HS-27A (cell line): ENCODE measurements at regions not wholly inside any gene's neighbourhood (a gene's known extent, or its start where the extent isn't known, plus 50 kb on each side); places are given as distances from the start of the nearest gene placed in this dataset.

Experiments
- DNase-seq: peaks from one replicate; pipeline ENCODE4 v3.0.0-alpha.2; 2012; ENCODE audit warnings: low read depth, missing footprints

DNA sequence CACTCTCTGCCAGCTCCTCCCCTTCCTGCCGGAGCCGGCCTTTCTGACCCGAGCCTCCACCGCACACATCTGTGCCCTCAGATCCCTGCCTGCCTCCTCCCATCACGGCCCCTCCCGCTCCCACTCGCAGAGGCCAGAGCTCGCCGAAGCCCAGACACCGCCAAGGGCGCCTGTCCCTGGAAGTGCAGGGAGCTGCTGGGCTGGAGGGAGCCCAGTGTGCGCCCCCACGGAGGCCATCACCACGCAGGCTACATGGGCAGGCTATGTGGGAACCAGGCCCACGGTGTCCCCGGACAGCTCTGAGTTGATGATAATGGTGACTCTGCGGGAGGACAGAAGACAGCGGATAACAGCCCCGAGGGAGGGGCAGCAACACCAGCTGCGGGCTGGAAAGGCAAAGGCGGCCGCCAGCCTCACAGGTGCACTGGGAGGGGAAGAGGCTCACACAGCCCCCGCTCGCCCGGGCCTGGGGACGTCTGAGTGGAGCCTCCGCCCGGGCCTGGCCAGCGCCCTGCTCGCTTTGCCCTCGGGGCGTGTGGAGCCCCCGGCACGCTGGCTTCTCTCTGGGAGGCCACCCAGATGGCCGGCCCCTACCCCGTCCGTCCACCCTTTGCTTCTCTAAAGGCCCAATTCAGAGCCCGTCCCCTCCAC lies 154.9 kb downstream of the DLL1 start:
- no peak for DNase-seq

- no peak for DNase-seq
These were observed 155.4 kb downstream of the DLL1 start for GRCh38 chr6:170135461-170135820.

DNA sequence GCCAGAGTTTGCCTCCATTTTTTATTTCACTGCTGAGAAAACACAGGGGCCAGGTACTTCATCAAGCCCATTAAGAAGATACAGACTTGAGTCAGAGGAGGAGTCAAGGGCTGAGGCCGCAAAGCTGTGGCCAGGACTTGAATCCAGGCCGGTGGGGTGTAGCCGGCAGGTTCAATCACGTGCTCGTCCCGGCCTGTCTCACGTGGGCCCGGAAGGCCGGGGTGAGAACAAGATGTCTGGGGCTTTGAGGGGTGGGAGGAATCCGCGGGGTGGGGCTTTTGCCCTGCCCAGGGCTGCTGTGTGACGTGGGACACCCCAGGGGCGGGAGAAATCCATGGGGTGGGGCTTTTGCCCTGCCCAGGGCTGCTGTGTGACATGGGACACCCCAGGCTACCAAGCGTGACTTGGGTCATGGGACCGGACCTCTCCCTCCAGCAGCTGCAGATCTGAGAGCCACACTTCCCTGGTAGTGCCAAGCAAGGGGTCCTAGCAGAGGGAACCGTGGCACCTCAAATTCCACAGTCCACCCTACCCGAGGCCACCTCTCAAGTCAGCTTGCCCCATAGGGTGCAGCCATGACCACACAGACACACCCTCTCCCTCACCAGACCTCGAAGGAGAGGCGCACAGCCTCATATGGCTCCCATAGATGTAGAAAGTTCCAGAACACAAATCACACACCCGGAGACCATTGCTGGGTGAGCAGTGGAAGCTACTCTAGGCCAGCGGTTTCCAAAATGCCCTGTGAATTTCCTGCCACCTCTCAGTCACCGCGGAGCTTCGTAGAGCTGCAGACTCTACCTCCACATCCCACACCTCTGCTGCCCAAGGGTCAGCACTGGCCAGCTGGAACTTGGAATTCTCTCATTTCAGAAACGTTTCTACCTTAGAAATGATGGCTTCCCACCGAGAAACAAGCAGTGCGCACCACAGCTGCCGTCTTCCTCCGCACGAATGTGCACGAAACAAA lies 156.1 kb downstream of the DLL1 start:
- no peak for DNase-seq

GRCh38 chr6:170134031-170134470 lies 156.8 kb downstream of the DLL1 start:
- DNase-seq = no peak

DNA sequence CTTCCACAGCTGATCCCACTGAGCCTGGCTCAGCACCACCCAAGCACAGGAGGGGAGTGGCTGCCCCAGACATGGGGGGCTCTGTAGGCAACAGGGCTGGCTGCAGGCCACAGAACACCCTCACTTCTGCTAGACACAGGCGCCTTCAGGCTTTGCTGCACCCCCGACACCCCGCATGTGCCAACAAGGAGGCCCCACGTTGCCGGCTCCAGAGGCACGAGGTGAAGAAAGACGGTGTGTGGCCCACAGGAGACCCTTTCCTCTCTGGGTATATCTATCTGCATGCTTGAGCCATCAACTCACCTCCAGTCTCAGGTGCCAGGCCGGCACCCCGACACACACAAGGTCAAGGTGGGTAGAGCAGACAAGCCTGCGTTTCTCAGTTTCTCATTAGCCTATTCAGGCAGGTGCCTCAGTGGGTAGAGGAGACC lies 158.3 kb downstream of the DLL1 start:
- no peak for DNase-seq

- DNase-seq = no peak
These were observed 158.8 kb downstream of the DLL1 start for GRCh38 chr6:170132011-170132521.

- no peak for DNase-seq
These were observed 159.5 kb downstream of the DLL1 start for GRCh38 chr6:170131351-170131750.

DNA sequence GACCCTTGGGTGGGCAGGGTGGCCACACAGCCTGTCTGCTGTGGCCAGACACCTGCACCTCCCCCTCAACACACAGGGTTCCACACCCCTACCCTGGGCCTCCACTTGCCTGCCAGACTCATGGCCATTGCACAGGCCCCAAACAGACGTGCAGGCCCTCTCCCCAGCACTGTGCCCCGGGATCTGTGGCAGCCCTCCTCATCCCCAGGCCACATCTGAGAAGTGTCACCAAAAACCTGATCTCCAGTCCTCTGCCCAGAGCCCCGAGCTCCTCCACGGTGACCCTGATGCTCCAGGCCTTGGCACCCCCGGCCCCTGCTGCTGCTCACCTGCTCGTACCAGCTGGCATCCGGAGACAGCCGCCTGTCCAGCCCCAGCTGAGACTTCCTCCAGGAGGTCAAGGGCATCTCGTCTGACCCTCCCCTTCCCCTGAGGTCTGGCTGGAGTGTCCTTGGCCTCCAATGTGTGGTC lies 160.1 kb downstream of the DLL1 start:
- DNase-seq = no peak

GRCh38 chr6:170130201-170130621 lies 160.7 kb downstream of the DLL1 start:
- DNase-seq = no peak

- DNase-seq = no peak
These were observed 161.1 kb downstream of the DLL1 start for GRCh38 chr6:170129691-170130171.

- no peak for DNase-seq
These were observed 161.8 kb downstream of the DLL1 start for GRCh38 chr6:170128811-170129681.

- no peak for DNase-seq
These were observed 162.5 kb downstream of the DLL1 start for GRCh38 chr6:170128346-170128745.

DNA sequence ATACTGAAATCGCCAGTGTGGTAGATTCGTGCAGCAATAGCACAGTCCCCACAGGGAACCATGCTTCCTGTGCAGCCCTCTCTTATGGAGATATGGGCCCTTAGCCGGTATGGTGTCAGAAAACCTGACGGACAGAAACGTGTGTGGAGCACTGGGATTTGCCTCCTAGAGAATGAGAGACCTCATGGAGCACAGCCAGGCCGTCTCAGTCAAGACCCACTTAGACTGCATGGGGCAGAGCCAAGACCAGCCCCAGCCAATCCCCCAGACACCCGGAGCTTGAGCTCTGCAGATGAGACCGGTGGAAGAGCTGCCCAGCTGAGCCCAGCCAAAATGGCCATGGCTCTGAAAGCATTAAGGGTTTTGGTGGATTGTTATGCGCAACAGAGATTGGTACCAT lies 163.7 kb downstream of the DLL1 start:
- no peak for DNase-seq

GRCh38 chr6:170125456-170126300 lies 165.2 kb downstream of the DLL1 start:
- DNase-seq = no peak

- no peak for DNase-seq
These were observed 166.0 kb downstream of the DLL1 start for GRCh38 chr6:170124836-170125235.

GRCh38 chr6:170124150-170124549 lies 166.7 kb downstream of the DLL1 start:
- DNase-seq = no peak

GRCh38 chr6:170122651-170123050 lies 168.2 kb downstream of the DLL1 start:
- no peak for DNase-seq

- DNase-seq = no peak
These were observed 173.5 kb downstream of the DLL1 start for GRCh38 chr6:170117111-170117972.

- no peak for DNase-seq
These were observed 174.2 kb downstream of the DLL1 start for GRCh38 chr6:170116636-170117035.
